ENCODE measurements at regions not wholly inside any gene's neighbourhood (a gene's known extent, or its start where the extent isn't known, plus 50 kb on each side); places are given as distances from the start of the nearest gene placed in this dataset.

DNA sequence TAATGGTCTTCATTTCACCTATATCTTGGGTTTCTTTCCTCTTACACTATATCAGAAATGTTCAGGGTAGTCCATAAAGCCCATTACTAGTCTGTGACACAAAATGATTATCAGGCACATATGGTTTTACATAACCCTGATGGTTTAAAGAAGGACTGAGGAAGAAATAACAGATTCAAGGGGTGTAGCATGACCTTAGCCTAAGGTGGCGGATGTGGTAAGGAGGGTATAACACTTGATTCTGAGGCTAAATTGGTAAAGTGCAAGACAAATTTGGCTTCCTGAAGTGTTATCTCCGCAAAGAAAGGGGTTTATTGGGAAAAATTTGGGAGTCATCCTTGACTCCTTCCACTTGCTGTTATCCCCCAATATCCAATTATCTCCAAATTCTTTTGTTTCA, 388.2 kb upstream of the RPS23 start:
- Histone ChIP-seq H3K9me3 (no peaks in the 10 kb centered on the region), H3K27ac (no peak overlapping the region), H3K4me3 (no peak overlapping the region), H3K36me3 (no peaks in the 10 kb centered on the region), H3K27me3 (no peaks in the 10 kb centered on the region), H3K4me1 (no peaks in the 10 kb centered on the region)
- TF ChIP-seq EP300 (IDR thresholded peaks at IDR 0.05; ENCODE audit: low read depth) (no peak), POLR2AphosphoS5 (IDR thresholded peaks at IDR 0.05) (no peak), POLR2A (IDR thresholded peaks at IDR 0.05) (no peak)
- TF ChIP-seq, protein P1, sequence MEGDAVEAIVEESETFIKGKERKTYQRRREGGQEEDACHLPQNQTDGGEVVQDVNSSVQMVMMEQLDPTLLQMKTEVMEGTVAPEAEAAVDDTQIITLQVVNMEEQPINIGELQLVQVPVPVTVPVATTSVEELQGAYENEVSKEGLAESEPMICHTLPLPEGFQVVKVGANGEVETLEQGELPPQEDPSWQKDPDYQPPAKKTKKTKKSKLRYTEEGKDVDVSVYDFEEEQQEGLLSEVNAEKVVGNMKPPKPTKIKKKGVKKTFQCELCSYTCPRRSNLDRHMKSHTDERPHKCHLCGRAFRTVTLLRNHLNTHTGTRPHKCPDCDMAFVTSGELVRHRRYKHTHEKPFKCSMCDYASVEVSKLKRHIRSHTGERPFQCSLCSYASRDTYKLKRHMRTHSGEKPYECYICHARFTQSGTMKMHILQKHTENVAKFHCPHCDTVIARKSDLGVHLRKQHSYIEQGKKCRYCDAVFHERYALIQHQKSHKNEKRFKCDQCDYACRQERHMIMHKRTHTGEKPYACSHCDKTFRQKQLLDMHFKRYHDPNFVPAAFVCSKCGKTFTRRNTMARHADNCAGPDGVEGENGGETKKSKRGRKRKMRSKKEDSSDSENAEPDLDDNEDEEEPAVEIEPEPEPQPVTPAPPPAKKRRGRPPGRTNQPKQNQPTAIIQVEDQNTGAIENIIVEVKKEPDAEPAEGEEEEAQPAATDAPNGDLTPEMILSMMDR (IDR thresholded peaks at IDR 0.05): no peak
- intact Hi-C loops (cut with DNase I; ENCODE audit: low total_unique reads): no loop called here
- whole genome bisulfite sequencing, 2 donors (ENCODE audit: low coverage in 1 of 2): 88 to 94% methylated on average over 2 of the region's 2 CpGs
- in situ Hi-C loops (cut with MboI; ENCODE audit: low pct_ligation_motif_present in 1 of 4, low pct_unique_long_range_greater_than_20kb in 1 of 4, low sequenced_read_pairs in 3 of 4): no loop called here
- no peak for DNase-seq

DNA sequence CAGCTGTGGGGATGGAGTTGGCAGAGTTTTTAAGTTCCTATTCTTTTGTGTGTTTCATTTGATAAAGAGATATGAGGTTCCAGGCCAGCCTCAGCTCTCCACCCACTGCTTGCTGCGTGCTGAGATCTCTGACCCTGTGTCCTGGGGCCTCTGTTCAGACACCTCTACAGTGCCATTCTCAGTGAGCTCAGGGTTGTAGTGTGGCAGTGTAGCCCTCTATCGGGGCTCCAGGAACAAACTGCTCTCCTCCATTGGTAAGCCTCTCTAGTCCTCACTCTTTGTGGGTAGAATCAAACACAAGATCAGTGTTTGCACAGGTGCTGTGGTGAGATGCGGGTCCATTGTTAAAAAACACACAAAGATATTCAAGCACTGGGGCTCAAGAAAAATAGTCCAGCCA, 386.6 kb upstream of the RPS23 start:
- H3K4me1 ChIP-seq: no peaks in the 10 kb centered on the region

DNA sequence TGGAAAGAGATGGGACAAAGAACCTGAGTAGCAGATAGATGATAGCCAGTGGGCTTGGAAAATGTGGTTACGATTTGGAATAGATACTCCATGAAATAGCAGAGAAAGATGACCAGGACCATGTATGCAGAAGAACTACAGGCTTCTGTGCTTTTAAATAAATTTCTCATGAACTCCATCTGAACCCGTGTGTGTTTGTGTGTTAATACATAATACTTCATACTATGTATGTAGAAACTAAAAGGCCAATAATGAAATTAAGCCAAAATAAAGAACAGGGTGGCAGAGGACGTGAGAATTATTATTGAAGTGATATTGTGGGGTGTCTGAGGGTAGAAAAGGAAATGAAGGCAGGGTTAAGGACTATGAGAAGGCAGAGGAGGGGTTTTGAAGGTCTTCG, 385.1 kb upstream of the RPS23 start:
- 63 to 75% methylated on average over 4 of the region's 4 CpGs for WGBS, 2 donors (ENCODE audit: low coverage in 1 of 2)
- no peaks in the 10 kb centered on the region for H3K4me1 ChIP-seq
- no peaks in the 10 kb centered on the region for H3K9me3 ChIP-seq

More for the DNA sequence above, 386.6 kb upstream of the RPS23 start:
- no peak for DNase-seq
- Histone ChIP-seq H3K4me3 (no peak overlapping the region), H3K36me3 (no peaks in the 10 kb centered on the region), H3K27me3 (no peaks in the 10 kb centered on the region), H3K9me3 (no peaks in the 10 kb centered on the region), H3K27ac (no peak overlapping the region)
- in situ Hi-C loops (cut with MboI; ENCODE audit: low pct_ligation_motif_present in 1 of 4, low pct_unique_long_range_greater_than_20kb in 1 of 4, low sequenced_read_pairs in 3 of 4): no loop called here
- no peak for TF ChIP-seq POLR2A (IDR thresholded peaks at IDR 0.05)
- TF ChIP-seq, protein P1 (IDR thresholded peaks at IDR 0.05): no peak
- TF ChIP-seq EP300 (IDR thresholded peaks at IDR 0.05; ENCODE audit: low read depth): no peak
- no peak for TF ChIP-seq POLR2AphosphoS5 (IDR thresholded peaks at IDR 0.05)
- intact Hi-C loops (cut with DNase I; ENCODE audit: low total_unique reads): no loop called here
- 76% methylated on average over 3 of the region's 3 CpGs; no CpG with 5 or more reads in 1 of the 2 donors for WGBS, 2 donors (ENCODE audit: low coverage in 1 of 2)

DNA sequence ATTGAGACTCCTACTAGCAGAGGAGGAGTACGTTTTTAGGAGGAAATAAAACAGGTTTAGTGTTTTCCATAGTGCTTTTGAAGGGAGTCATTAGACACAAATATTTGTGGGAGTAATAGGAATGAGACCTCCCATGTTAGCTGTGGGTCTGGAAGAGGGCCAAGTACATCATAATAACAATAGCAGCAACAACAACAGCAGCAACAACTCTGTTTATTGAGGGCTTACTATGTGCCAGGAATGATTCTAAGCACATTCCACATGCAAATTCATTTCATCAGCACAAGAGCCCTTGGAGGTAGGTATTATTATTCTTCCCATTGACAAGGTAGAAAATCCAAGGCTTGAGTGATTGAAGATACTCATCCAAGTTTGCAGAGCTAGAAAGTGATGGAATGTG, 384.2 kb upstream of the RPS23 start:
- 62 to 64% methylated on average over 1 of the region's 1 CpG for WGBS, 2 donors (ENCODE audit: low coverage in 1 of 2)
- DNase-seq: no peak
- Histone ChIP-seq H3K9me3 (no peaks in the 10 kb centered on the region), H3K27ac (no peak overlapping the region), H3K36me3 (no peaks in the 10 kb centered on the region), H3K4me3 (no peak overlapping the region), H3K27me3 (no peaks in the 10 kb centered on the region), H3K4me1 (no peaks in the 10 kb centered on the region)
- intact Hi-C loops (cut with DNase I; ENCODE audit: low total_unique reads) (no loop called here), in situ Hi-C loops (cut with MboI; ENCODE audit: low pct_ligation_motif_present in 1 of 4, low pct_unique_long_range_greater_than_20kb in 1 of 4, low sequenced_read_pairs in 3 of 4) (no loop called here)
- no peak for TF ChIP-seq POLR2A (IDR thresholded peaks at IDR 0.05)
- TF ChIP-seq, protein P1 (IDR thresholded peaks at IDR 0.05): no peak
- no peak for TF ChIP-seq EP300 (IDR thresholded peaks at IDR 0.05; ENCODE audit: low read depth)
- no peak for TF ChIP-seq POLR2AphosphoS5 (IDR thresholded peaks at IDR 0.05)

More for the DNA sequence above, 385.1 kb upstream of the RPS23 start:
- intact Hi-C loops (cut with DNase I; ENCODE audit: low total_unique reads): no loop called here
- Histone ChIP-seq H3K4me3 (no peak overlapping the region), H3K36me3 (no peaks in the 10 kb centered on the region), H3K27me3 (no peaks in the 10 kb centered on the region), H3K27ac (no peak overlapping the region)
- TF ChIP-seq POLR2AphosphoS5 (IDR thresholded peaks at IDR 0.05) (no peak), EP300 (IDR thresholded peaks at IDR 0.05; ENCODE audit: low read depth) (no peak), POLR2A (IDR thresholded peaks at IDR 0.05) (no peak)
- TF ChIP-seq, protein P1 (IDR thresholded peaks at IDR 0.05): no peak
- in situ Hi-C loops (cut with MboI; ENCODE audit: low pct_ligation_motif_present in 1 of 4, low pct_unique_long_range_greater_than_20kb in 1 of 4, low sequenced_read_pairs in 3 of 4): no loop called here
- no peak for DNase-seq

All from transverse colon (tissue), 4 donors.